ENCODE measurements at regions not wholly inside any gene's neighbourhood (a gene's known extent, or its start where the extent isn't known, plus 50 kb on each side); places are given as distances from the start of the nearest gene placed in this dataset.
"Not testable (repeated sequence)": the region's sequence is repeated elsewhere in the genome, so short reads cannot be mapped to it uniquely, and the experiment has no call there.

GRCh38 chr12:46064548-46064947 is 74.2 kb upstream of the SCAF11 start:
- Histone ChIP-seq H3K79me2 (ENCODE audit: control insufficient read depth, insufficient read depth, low read length) (no peaks in the 10 kb centered on the region), H4K8ac (ENCODE audit: low read depth, low read length) (no peak overlapping the region), H2AK5ac (ENCODE audit: low read length) (no peak overlapping the region), H3K79me1 (ENCODE audit: low read length) (no peaks in the 10 kb centered on the region), H3K4me2 (ENCODE audit: low read length) (no peak overlapping the region), H3K36me3 (ENCODE audit: control insufficient read depth, insufficient read depth, low read length) (no peaks in the 10 kb centered on the region), H3K56ac (ENCODE audit: low read length) (no peak overlapping the region), H3K27me3 (ENCODE audit: insufficient read depth, low read length, poor library complexity) (no peaks in the 10 kb centered on the region), H3K23ac (ENCODE audit: low read length) (no peak overlapping the region), H3K9ac (ENCODE audit: low read length) (no peak overlapping the region), H3K4me1 (ENCODE audit: control insufficient read depth, low read depth, low read length) (no peaks in the 10 kb centered on the region), H2BK5ac (ENCODE audit: low read length) (no peak overlapping the region), H3K18ac (ENCODE audit: low read length) (no peak overlapping the region), H2BK15ac (replicated peaks; ENCODE audit: low read depth) (no peak overlapping the region), H4K5ac (ENCODE audit: low read length) (no peak overlapping the region), H3K4me3 (ENCODE audit: low read length) (no peak overlapping the region), H3K4ac (ENCODE audit: low read depth, low read length) (no peak overlapping the region), H3K27ac (ENCODE audit: low read depth, low read length) (no peak overlapping the region), H2BK120ac (ENCODE audit: low read depth, low read length) (no peak overlapping the region)
- WGBS (ENCODE audit: extremely low coverage, insufficient coverage, low lambda C conversion rate) = no CpG with 5 or more reads among the region's 2 CpGs
- DNase-seq = no peak

GRCh38 chr12:46058697-46059096 is 68.3 kb upstream of the SCAF11 start:
- H3K79me1 ChIP-seq (ENCODE audit: low read length); H4K5ac ChIP-seq (ENCODE audit: low read length); H2BK5ac ChIP-seq (ENCODE audit: low read length); H3K18ac ChIP-seq (ENCODE audit: low read length); H3K4me1 ChIP-seq (ENCODE audit: control insufficient read depth, low read depth, low read length); H3K36me3 ChIP-seq (ENCODE audit: control insufficient read depth, insufficient read depth, low read length); H3K4ac ChIP-seq (ENCODE audit: low read depth, low read length); H3K9ac ChIP-seq (ENCODE audit: low read length); H4K8ac ChIP-seq (ENCODE audit: low read depth, low read length); DNase-seq; H3K56ac ChIP-seq (ENCODE audit: low read length); H3K79me2 ChIP-seq (ENCODE audit: control insufficient read depth, insufficient read depth, low read length); H2AK5ac ChIP-seq (ENCODE audit: low read length); H3K23ac ChIP-seq (ENCODE audit: low read length); H3K4me2 ChIP-seq (ENCODE audit: low read length); H2BK120ac ChIP-seq (ENCODE audit: low read depth, low read length); H3K27ac ChIP-seq (ENCODE audit: low read depth, low read length); H3K27me3 ChIP-seq (ENCODE audit: insufficient read depth, low read length, poor library complexity); H3K4me3 ChIP-seq (ENCODE audit: low read length); H2BK15ac ChIP-seq (replicated peaks; ENCODE audit: low read depth): not testable (repeated sequence)
- no CpG with 5 or more reads among the region's 7 CpGs for WGBS (ENCODE audit: extremely low coverage, insufficient coverage, low lambda C conversion rate)

- Histone ChIP-seq H4K5ac (ENCODE audit: low read length) (no peak overlapping the region), H3K79me1 (ENCODE audit: low read length) (no peaks in the 10 kb centered on the region), H2BK15ac (replicated peaks; ENCODE audit: low read depth) (no peak overlapping the region), H3K18ac (ENCODE audit: low read length) (no peak overlapping the region), H2BK5ac (ENCODE audit: low read length) (no peak overlapping the region), H2BK120ac (ENCODE audit: low read depth, low read length) (no peak overlapping the region), H3K4ac (ENCODE audit: low read depth, low read length) (no peak overlapping the region), H3K4me1 (ENCODE audit: control insufficient read depth, low read depth, low read length) (no peaks in the 10 kb centered on the region), H4K8ac (ENCODE audit: low read depth, low read length) (no peak overlapping the region), H3K56ac (ENCODE audit: low read length) (no peak overlapping the region), H3K27me3 (ENCODE audit: insufficient read depth, low read length, poor library complexity) (no peaks in the 10 kb centered on the region), H3K4me3 (ENCODE audit: low read length) (no peak overlapping the region), H3K79me2 (ENCODE audit: control insufficient read depth, insufficient read depth, low read length) (no peaks in the 10 kb centered on the region), H3K36me3 (ENCODE audit: control insufficient read depth, insufficient read depth, low read length) (no peaks in the 10 kb centered on the region), H2AK5ac (ENCODE audit: low read length) (no peak overlapping the region), H3K9ac (ENCODE audit: low read length) (no peak overlapping the region), H3K4me2 (ENCODE audit: low read length) (no peak overlapping the region), H3K27ac (ENCODE audit: low read depth, low read length) (no peak overlapping the region), H3K23ac (ENCODE audit: low read length) (no peak overlapping the region)
- DNase-seq = no peak
These were observed 60.4 kb upstream of the SCAF11 start for GRCh38 chr12:46050805-46051204.

- H3K79me1 ChIP-seq (ENCODE audit: low read length) = no peaks in the 10 kb centered on the region
- H2BK120ac ChIP-seq (ENCODE audit: low read depth, low read length) = no peak overlapping the region
- H3K9ac ChIP-seq (ENCODE audit: low read length) = no peak overlapping the region
- H3K79me2 ChIP-seq (ENCODE audit: control insufficient read depth, insufficient read depth, low read length) = no peaks in the 10 kb centered on the region
- H2AK5ac ChIP-seq (ENCODE audit: low read length) = no peak overlapping the region
- H3K18ac ChIP-seq (ENCODE audit: low read length) = no peak overlapping the region
- H3K4me3 ChIP-seq (ENCODE audit: low read length) = no peak overlapping the region
- no peak overlapping the region for H4K5ac ChIP-seq (ENCODE audit: low read length)
- no peak overlapping the region for H3K56ac ChIP-seq (ENCODE audit: low read length)
- no peak overlapping the region for H3K27ac ChIP-seq (ENCODE audit: low read depth, low read length)
- no peak overlapping the region for H3K4ac ChIP-seq (ENCODE audit: low read depth, low read length)
- H2BK5ac ChIP-seq (ENCODE audit: low read length) = no peak overlapping the region
- WGBS (ENCODE audit: extremely low coverage, insufficient coverage, low lambda C conversion rate) = no CpG with 5 or more reads among the region's 2 CpGs
- no peak overlapping the region for H4K8ac ChIP-seq (ENCODE audit: low read depth, low read length)
- H3K27me3 ChIP-seq (ENCODE audit: insufficient read depth, low read length, poor library complexity) = no peaks in the 10 kb centered on the region
- no peak overlapping the region for H3K23ac ChIP-seq (ENCODE audit: low read length)
- no peaks in the 10 kb centered on the region for H3K36me3 ChIP-seq (ENCODE audit: control insufficient read depth, insufficient read depth, low read length)
- peak; percentile 16 for DNase-seq
- H2BK15ac ChIP-seq (replicated peaks; ENCODE audit: low read depth) = no peak overlapping the region
- no peak overlapping the region for H3K4me2 ChIP-seq (ENCODE audit: low read length)
- no peaks in the 10 kb centered on the region for H3K4me1 ChIP-seq (ENCODE audit: control insufficient read depth, low read depth, low read length)
These were observed 59.3 kb upstream of the SCAF11 start for GRCh38 chr12:46049665-46050064.

GRCh38 chr12:46046436-46046835 is 56.1 kb upstream of the SCAF11 start:
- H3K23ac ChIP-seq (ENCODE audit: low read length) = no peak overlapping the region
- H2BK5ac ChIP-seq (ENCODE audit: low read length) = no peak overlapping the region
- H3K36me3 ChIP-seq (ENCODE audit: control insufficient read depth, insufficient read depth, low read length) = no peaks in the 10 kb centered on the region
- H2BK15ac ChIP-seq (replicated peaks; ENCODE audit: low read depth) = no peak overlapping the region
- no peak overlapping the region for H3K27ac ChIP-seq (ENCODE audit: low read depth, low read length)
- no peak overlapping the region for H2AK5ac ChIP-seq (ENCODE audit: low read length)
- H3K79me2 ChIP-seq (ENCODE audit: control insufficient read depth, insufficient read depth, low read length) = no peaks in the 10 kb centered on the region
- no peak overlapping the region for H3K18ac ChIP-seq (ENCODE audit: low read length)
- no CpG with 5 or more reads among the region's 1 CpG for WGBS (ENCODE audit: extremely low coverage, insufficient coverage, low lambda C conversion rate)
- H3K4me1 ChIP-seq (ENCODE audit: control insufficient read depth, low read depth, low read length) = no peaks in the 10 kb centered on the region
- H3K4ac ChIP-seq (ENCODE audit: low read depth, low read length) = no peak overlapping the region
- no peaks in the 10 kb centered on the region for H3K27me3 ChIP-seq (ENCODE audit: insufficient read depth, low read length, poor library complexity)
- H4K8ac ChIP-seq (ENCODE audit: low read depth, low read length) = no peak overlapping the region
- no peak overlapping the region for H3K4me3 ChIP-seq (ENCODE audit: low read length)
- H3K4me2 ChIP-seq (ENCODE audit: low read length) = no peak overlapping the region
- no peak overlapping the region for H3K9ac ChIP-seq (ENCODE audit: low read length)
- no peak overlapping the region for H2BK120ac ChIP-seq (ENCODE audit: low read depth, low read length)
- H4K5ac ChIP-seq (ENCODE audit: low read length) = no peak overlapping the region
- no peak for DNase-seq
- H3K79me1 ChIP-seq (ENCODE audit: low read length) = no peaks in the 10 kb centered on the region
- no peak overlapping the region for H3K56ac ChIP-seq (ENCODE audit: low read length)

GRCh38 chr12:46043972-46044520 is 53.7 kb upstream of the SCAF11 start:
- no peak overlapping the region for H3K18ac ChIP-seq (ENCODE audit: low read length)
- no peak overlapping the region for H3K56ac ChIP-seq (ENCODE audit: low read length)
- no peak overlapping the region for H3K27ac ChIP-seq (ENCODE audit: low read depth, low read length)
- H2AK5ac ChIP-seq (ENCODE audit: low read length) = no peak overlapping the region
- no peak overlapping the region for H2BK120ac ChIP-seq (ENCODE audit: low read depth, low read length)
- no peaks in the 10 kb centered on the region for H3K4me1 ChIP-seq (ENCODE audit: control insufficient read depth, low read depth, low read length)
- no peak overlapping the region for H3K9ac ChIP-seq (ENCODE audit: low read length)
- peak; percentile 1 for DNase-seq
- no peak overlapping the region for H2BK5ac ChIP-seq (ENCODE audit: low read length)
- H3K4ac ChIP-seq (ENCODE audit: low read depth, low read length) = no peak overlapping the region
- no peak overlapping the region for H4K8ac ChIP-seq (ENCODE audit: low read depth, low read length)
- H3K23ac ChIP-seq (ENCODE audit: low read length) = no peak overlapping the region
- H3K79me1 ChIP-seq (ENCODE audit: low read length) = no peaks in the 10 kb centered on the region
- H2BK15ac ChIP-seq (replicated peaks; ENCODE audit: low read depth) = no peak overlapping the region
- H3K36me3 ChIP-seq (ENCODE audit: control insufficient read depth, insufficient read depth, low read length) = no peaks in the 10 kb centered on the region
- H3K27me3 ChIP-seq (ENCODE audit: insufficient read depth, low read length, poor library complexity) = no peaks in the 10 kb centered on the region
- no peak overlapping the region for H3K4me2 ChIP-seq (ENCODE audit: low read length)
- no CpG with 5 or more reads among the region's 1 CpG for WGBS (ENCODE audit: extremely low coverage, insufficient coverage, low lambda C conversion rate)
- H3K79me2 ChIP-seq (ENCODE audit: control insufficient read depth, insufficient read depth, low read length) = no peaks in the 10 kb centered on the region
- H4K5ac ChIP-seq (ENCODE audit: low read length) = no peak overlapping the region
- H3K4me3 ChIP-seq (ENCODE audit: low read length) = no peak overlapping the region

Data from mesendoderm (in vitro differentiated cells).